Brain pericyte (primary cell): ENCODE measurements at regions not wholly inside any gene's neighbourhood (a gene's known extent, or its start where the extent isn't known, plus 50 kb on each side); places are given as distances from the start of the nearest gene placed in this dataset.

ENCODE experiments used
- DNase-seq: peaks from one replicate; pipeline ENCODE4 v3.0.0-alpha.2; 2012; ENCODE audit warnings: low read depth, low spot score

DNA sequence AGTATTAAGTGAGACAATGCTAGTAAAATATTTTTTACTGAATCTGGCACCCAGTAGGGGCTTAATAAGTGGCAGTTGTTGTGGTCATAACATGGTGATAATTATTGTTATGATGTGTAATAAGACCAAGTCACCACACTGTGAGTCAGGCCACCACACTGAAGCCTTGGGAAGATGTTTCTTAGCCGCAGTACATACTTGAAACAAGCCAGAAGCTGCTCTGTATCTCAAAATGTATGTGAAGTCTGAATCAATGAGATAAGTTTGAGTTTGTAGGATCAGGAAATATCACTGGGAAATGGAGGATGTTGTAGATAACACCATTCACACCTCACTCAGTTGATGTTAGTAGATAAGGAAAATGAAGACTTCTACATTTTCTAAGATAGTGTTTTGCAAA is 51.3 kb upstream of the PTPN3 start:
- DNase-seq = no peak

DNA sequence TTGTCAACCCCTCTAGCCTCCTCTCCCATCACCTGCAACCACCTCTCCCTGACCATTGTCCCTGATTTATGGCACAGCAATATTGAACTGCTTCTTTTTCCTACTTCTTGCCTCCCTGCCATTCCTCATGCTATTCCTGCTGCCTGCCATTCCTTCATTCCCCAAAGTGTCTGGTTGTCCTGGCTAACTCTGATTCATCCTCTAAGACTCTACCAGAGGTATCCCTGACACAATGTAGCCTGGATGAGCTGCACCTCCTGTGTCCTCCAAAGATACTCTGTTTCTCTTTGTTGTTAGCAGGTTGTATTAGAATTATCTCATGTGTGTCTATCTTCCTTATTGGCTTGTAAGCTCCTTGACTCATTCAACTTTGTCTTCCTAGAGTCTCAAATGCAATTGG is 53.5 kb upstream of the PTPN3 start:
- no peak for DNase-seq

DNA sequence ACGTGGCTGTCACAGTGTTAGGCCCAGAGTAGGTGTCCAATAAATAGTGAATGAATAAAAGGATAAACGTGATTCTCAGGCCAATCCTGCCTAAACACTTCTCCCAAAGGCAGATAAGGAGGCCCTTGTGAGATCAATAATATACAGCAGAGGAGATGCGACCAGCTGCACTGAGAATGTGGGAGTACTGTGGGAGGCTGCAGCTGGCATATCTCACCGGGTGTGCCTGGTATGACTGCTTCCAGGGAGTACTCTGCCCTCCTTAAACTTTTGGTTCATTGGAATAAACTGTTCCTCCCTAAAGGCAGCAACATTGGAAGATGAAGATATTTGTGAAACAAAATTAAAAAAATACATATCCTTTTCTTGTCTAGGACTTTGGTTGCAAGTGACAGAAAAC is 57.1 kb upstream of the PTPN3 start:
- no peak for DNase-seq

DNA sequence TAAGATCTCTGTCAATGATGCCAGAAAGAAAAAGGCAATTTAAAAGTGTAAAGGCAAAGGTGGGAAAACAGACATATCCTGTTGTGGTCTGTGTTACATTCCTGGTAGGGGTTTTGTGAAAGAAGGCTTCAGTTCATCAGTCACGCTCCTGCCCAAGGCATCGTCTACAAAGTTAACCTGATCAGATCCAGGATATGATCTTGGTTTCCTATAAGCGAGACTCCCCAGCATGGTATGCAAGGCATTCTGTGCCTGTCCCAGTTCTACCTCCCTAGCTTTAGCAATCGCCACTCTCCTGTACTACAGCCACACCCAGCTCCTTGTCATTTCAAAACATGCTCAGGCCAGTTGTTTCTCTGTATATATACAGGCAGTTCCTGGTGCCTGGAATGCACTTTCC is 58.0 kb upstream of the PTPN3 start:
- no peak for DNase-seq

DNA sequence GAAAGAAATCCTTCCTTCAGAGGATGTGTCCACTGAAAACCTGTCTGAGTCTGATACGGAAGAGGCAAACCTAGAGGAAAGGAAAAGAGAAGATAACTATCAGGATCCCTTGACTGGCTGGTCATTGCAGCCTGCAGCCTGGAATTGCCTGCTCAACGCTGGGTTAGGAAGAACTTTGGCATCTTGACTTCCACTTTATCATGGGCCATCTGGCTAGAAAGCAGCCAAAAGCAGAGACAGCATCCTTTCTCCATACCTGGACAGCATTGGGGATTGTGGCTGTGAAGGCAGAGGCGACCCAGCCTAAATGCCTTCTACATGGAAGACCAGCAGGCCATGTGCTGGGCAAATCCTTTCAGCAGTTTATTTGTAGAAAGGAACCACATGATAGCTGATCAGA is 58.7 kb upstream of the PTPN3 start:
- DNase-seq = no peak

DNA sequence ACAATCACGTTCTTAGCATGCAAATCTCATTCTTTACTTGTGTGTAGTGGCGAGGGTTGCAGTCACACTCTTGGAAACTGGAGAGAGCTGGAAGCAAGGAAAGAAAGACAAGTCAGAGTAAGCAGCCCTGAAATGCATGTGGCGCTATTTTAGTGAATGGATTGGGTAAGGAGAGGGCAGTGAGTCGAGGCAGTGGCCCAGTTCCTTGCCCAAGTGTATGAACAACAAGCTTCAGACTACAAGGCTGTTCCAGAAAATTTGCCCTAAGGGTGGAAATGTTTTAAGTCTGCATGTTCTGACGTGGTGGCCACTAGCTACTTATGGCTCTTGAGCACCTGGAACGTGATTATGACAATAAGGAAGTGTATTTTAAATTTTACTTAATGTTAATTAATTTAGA is 59.4 kb upstream of the PTPN3 start:
- no peak for DNase-seq

DNA sequence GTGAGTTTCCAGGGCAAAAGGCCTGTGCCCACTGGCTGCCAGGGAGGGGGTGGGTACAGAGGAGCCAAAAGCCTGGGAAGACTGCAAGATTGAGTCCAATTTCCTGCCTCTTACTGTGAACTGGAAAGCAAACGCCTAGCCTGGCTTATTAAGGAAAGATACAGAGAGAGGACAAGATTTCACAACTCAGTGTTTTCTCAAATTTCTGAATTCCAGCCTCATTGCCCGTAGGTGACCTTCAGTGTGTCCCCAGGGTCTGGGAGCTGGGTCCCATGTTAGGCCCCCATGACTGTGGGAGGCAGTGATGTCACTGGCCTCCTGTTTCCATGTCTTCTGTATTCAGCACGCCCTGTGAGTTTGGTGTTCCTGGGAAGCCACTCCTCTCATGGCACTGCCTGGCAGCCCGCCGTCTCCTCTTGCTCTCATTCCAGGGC is 60.6 kb upstream of the PTPN3 start:
- DNase-seq = no peak

DNA sequence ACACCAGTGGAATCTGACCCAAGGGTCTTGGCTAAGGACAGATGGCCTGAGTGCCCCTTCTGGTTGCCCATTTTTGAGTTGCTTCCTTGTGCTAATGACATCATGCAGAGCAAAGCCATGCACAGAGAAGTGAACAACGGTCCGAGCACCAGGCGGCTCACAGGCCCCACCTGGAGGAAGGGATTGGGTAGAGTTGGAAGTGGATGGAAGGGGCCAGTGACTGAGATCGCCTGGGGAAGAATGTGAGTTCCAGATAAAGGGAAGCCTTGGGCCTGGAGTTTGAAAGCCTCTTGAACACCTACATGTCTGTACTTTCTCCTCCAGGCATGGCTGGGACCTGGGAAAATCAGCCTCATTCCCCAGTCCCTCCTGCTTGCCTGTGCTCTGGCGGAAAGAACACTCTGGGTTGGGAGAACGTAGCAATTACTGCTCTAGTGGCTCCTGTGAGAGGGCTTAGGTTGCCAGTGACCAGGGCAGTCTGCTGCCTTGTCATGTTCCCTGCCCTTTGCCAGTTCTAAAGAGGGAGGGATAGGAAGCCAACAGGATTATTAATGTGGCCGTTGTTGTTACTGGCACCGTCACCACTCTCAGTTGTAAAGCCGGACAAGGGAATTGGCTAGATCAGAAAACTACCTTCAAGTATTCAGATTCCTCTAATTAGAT is 62.5 kb upstream of the PTPN3 start:
- no peak for DNase-seq

DNA sequence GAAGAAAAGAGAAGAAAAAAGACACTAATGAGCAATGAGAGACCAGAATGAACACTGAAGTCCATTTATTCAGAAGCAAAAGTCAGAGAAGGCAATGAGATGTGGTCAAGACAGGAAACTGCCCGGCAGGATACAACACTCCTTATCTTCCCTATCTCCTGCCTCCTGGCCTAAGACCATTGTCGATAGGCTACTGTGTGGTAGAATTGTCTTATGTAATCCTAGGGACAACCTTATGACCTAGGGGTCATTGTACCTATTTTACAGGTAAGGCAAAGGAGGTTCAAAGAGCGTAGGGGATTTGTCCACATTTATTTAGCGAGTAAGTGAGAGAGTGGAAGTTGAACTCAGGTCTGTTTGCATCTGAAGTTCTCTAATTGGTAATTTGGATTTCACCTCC is 63.0 kb upstream of the PTPN3 start:
- no peak for DNase-seq

DNA sequence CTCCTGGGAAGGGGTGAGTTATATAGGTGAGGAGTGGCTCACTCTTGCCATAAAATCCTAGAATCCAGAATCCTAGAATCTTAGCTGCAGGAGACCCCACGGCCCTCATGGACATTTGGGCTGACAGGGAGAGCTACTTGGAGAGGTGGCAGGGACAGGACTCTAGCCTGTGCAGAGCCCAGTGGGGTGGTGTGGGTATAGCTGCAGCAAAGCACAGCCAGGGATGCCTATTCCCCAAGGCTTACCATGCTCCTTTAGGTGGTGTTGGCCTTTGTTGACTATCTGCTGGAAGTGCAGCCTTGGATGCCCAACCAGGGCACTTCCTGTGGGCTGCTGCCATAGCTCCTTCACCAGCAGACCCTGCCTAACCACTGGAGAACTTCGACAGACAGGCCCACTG is 70.0 kb upstream of the PTPN3 start:
- DNase-seq = no peak

DNA sequence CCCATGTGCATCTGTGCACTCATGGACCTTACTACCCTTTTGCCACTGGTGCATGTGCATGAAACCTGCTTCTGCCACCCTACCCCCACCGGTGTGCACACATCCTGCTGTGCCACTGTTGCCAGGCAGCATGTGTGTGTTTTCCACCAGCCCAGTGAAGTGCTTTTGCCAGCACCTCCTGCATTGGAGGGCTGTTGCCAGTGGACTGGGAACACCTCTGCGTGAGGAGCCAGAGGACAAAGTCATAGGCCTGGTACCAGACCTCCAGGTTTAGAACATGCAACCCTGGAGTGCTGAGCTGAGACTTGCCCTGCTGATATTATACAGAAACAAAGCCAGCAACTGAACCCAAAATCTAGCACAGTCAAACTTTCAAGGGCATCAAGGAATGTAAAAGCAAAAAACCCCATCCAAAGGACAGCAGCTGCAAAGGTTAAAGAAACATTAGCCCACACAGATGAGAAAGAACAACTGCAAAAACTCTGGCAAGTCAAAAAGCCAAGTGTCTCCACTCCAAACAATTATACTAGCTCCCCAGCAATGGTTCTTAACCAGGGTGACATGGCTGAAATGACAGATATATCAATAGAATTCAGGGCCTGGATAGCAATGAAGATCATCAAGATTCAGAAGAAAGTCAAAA is 70.6 kb upstream of the PTPN3 start:
- DNase-seq = no peak

DNA sequence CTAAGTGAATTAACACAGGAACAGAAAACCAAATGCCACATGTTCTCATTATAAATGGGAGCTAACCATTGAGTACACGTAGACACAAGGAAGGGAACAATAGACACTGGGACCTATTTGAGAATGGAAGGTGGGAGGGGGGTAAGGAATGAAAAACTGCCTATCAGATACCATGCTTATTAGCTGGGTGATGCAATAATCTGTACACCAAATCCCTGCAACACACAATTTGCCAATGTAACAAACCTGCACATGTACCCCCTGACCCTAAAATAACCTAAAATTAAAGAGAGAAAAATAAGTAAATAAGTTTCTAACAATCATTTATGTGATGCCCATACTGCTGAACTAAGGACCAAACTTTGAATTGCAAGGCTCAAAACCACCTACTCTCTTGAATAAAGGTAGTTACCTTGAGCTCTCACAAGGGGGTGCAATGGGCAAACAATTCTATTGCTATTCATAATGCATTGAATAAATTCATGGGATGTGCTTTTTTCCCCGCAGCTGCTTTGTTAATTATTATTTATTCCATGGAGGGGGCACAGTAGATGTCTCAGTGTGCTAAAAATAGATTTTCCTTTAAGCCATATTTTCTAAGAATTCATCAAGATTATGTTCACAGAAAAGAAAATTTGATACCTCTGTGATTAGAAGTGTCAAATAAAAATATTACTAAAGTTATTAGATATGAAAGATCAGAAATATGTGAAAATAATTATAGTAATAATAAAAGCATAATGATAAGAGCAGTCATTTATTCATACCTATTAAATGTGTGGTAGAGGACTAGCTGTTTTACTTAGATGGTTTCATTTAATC is 76.2 kb upstream of the PTPN3 start:
- peak; percentile 10 for DNase-seq

DNA sequence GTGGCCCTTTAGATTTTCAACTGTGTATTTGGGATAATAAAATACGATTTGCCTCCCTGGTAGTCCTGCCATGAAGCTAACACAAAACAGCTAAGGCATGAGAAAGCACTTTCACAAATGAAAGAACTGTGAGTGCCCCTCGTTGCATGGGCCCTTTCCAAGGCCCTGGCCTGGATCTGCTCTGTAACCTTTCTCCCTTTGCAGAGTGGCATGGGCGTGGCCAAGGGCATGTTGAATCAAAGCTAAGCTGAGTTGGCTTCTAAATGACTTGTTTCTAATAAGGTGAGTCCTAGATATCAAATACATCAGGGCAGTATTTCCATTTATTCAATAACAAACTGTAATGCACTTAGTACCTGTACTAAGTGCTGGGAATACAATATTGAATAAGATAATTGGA is 78.7 kb upstream of the PTPN3 start:
- DNase-seq = no peak

DNA sequence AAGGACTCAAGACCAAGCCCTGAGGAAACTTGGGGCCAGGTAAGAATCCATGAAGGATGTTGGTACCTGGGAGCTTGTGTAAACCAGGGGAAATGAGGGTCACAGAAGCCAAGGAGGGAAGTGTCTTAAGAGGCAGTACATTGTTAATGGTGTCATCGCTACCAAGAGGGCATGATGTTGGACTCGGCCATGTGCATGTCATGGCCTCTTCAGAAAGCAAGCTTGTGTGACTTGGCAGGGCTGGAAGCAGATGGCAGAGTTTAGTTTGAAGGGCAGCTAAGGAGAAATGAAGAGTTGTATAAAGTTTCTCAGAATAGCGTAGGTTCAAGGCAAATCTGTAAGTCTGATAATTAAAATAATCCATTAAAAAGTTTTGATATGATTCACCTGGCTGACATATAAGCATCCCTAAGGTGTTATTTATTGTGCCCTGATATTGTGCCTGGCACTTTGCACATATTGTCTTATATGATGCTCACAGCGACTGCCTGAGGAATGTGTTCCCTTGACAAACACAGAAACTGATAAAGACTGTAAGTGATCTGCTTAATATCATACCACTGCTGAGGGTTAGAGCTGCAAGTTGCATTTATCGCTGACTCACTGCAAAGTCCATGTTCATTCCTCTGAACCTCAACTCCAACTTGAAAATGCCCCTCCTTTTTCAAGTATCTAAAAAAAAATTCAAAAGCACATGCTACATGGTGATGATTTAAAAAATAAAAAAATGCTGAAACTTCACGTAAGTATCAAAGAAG is 81.3 kb upstream of the PTPN3 start:
- no peak for DNase-seq

DNA sequence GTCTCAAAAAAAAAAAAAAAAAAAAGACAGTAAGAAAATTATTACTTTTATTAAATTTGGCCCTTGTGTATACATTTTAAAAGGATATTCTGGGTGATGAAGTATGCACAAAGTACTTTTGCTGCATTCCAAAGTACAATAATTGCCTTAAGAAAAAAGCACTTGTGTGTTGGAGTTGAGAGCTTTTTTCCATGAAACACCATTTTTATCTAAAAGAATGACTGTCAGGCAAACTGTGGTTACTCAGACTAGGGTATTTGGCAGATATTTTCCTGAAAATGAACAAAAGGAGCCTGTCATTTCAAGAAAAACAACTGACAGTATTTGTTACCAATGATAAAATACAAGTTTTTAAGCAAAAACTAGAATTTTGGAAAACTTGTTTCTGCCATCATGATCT is 84.3 kb upstream of the PTPN3 start:
- DNase-seq = no peak

DNA sequence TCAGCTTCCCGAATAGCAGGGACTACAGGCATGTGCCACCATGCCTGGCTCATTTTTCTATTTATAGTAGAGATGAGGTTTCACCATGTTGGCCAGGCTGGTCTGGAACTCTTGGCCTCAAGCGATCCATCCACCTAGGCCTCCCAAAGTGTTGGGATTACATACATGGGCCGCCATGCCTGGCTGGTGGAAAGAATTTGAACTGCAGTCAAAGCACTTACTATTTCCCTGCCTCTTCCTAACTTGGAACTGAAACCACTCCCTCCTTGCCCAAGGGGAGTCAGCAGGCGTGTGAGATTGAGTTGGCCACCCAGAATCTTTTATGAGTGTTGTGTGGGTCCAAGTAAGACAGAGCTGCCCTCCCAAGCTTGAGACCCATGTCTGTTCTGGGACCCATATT is 86.1 kb upstream of the PTPN3 start:
- no peak for DNase-seq

DNA sequence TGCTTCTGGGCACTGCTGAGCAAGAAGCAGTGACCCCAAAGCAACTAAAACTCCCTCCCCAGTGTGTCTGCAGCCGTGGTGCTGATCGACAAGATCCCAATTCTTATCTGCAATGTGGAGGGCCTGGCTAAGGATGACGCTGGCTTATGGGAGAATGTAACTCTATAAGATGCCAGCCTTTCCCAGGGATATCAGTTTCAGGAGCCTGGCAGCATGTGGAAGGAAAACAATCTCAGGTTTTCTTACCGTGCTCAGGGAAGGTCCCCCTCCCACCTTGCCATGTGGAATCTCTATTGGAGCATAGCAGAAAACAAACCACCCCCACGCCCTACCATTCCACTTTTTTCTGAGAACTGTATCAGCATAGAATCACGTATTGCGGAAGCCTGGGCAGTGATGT is 87.7 kb upstream of the PTPN3 start:
- no peak for DNase-seq

DNA sequence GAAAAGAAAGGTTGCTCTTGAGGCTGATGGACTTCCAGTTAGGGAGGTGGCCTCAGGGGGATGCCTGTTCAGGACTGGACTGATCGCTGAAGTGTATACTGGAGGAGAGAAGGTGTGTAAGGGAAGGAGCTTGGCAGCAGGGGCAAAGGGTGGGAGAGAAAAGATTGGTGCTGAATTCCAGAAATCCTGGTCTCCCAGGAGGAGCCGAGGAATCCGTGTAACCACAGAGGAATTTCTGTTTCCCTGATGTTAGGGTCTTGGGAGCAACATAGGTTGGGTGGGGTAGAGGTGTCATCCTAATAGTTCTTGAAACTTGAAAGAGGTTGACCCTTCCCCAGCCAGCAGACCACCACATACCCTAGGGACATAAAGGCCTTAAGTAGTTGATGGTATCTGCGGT is 88.9 kb upstream of the PTPN3 start:
- DNase-seq = no peak

DNA sequence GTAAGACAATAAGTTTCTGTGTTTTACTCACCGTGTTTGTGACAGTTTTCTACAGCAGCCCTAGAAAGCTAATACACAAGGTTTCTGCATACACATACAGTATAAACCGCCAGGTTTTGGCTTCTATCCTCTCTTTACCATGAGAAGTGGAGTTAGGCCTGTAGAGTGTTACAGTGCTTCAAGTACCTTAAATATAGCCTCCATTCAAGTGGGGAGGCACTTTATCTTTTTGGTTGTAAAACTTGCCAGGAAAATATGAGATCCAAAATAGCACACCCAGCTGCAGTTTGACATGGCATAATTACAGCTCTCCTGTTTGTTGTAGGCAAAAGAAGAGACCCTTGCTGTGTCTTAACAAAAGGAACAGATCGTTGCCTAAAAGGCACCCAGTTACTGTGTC is 90.3 kb upstream of the PTPN3 start:
- DNase-seq = no peak

DNA sequence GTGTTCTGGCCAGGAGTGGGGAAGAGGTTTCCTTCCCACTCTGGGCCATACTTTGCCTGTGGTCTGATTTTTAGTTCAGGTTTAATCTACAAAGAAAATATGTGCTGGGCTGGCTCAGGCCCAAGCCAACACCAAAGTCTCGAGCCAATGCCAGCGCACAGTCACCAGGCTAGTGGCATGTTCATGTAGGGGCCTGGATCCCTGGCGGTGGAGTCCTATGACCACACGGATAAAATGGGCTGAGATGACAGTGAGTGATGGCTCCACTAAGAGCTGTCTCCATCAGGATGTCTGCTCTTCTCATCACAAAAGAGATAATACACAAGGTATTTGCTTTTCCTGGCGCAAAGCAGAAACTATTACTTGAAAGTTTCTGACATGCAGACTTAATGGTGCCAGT is 92.9 kb upstream of the PTPN3 start:
- no peak for DNase-seq

DNA sequence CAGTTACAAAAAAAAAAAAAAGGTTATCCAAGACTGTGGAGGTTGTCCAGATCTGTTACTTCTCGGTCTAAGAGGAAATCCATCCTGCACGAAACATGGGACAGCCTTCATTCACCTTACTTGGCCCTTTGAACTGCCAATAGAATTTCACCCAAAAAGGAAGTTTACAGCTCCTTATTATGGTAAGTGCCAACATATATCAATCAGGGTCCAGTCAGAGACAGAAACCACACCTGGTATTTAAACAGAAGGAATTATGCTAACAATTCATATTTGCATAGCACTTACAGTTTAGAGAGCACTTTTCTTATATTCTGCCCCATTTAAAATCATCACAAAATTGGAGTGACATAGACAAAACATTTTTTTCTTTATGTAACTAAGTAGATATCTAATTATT is 93.6 kb upstream of the PTPN3 start:
- DNase-seq = no peak

DNA sequence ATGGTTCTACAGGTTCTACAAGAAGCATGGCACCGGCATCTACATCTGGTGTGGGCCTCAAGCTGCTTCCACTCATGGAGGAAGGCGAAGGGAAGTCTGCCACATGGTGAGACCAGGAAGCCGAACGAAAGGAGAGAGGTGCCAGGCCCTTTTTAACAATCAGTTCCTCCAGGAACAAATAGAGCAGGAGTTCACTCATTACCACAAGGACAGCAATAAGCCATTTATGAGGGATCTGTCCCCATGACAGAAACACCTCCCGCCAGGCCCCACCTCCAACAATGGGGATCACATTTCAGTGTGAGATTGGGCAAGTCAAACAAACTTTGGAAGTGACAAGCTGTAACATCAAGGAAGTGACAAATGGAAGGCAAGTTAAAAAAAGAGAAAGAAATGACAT is 95.5 kb upstream of the PTPN3 start:
- no peak for DNase-seq
